ENCODE measurements at regions not wholly inside any gene's neighbourhood (a gene's known extent, or its start where the extent isn't known, plus 50 kb on each side); places are given as distances from the start of the nearest gene placed in this dataset.
"Not testable (repeated sequence)": the region's sequence is repeated elsewhere in the genome, so short reads cannot be mapped to it uniquely, and the experiment has no call there.

GRCh38 chrX:5702890-5703289 lies 525.8 kb downstream of the NLGN4X start:
- DNase-seq (ENCODE audit: low spot score): no peak

- DNase-seq (ENCODE audit: low spot score): no peak
These were observed 532.7 kb downstream of the NLGN4X start for GRCh38 chrX:5695971-5696370.

- DNase-seq (ENCODE audit: low spot score): no peak
These were observed 544.7 kb downstream of the NLGN4X start for GRCh38 chrX:5683996-5684395.

- no peak for DNase-seq (ENCODE audit: low spot score)
These were observed 547.5 kb downstream of the NLGN4X start for GRCh38 chrX:5681159-5681558.

GRCh38 chrX:5674036-5674435 lies 554.6 kb downstream of the NLGN4X start:
- no peak for DNase-seq (ENCODE audit: low spot score)

- no peak for DNase-seq (ENCODE audit: low spot score)
These were observed 556.6 kb downstream of the NLGN4X start for GRCh38 chrX:5672099-5672498.

GRCh38 chrX:5666689-5667088 lies 562.0 kb downstream of the NLGN4X start:
- DNase-seq (ENCODE audit: low spot score): not testable (repeated sequence)

- no peak for DNase-seq (ENCODE audit: low spot score)
These were observed 572.1 kb downstream of the NLGN4X start for GRCh38 chrX:5656544-5656943.

GRCh38 chrX:5650904-5651303 lies 577.8 kb downstream of the NLGN4X start:
- no peak for DNase-seq (ENCODE audit: low spot score)

- no peak for DNase-seq (ENCODE audit: low spot score)
These were observed 579.6 kb downstream of the NLGN4X start for GRCh38 chrX:5648941-5649568.

- no peak for DNase-seq (ENCODE audit: low spot score)
These were observed 581.8 kb downstream of the NLGN4X start for GRCh38 chrX:5646818-5647217.

GRCh38 chrX:5644776-5645175 lies 583.9 kb downstream of the NLGN4X start:
- no peak for DNase-seq (ENCODE audit: low spot score)

- no peak for DNase-seq (ENCODE audit: low spot score)
These were observed 588.6 kb downstream of the NLGN4X start for GRCh38 chrX:5640071-5640470.

GRCh38 chrX:5638572-5638971 lies 590.1 kb downstream of the NLGN4X start:
- DNase-seq (ENCODE audit: low spot score): no peak

GRCh38 chrX:5632887-5633286 lies 595.8 kb downstream of the NLGN4X start:
- no peak for DNase-seq (ENCODE audit: low spot score)

GRCh38 chrX:5632061-5632614 lies 596.5 kb downstream of the NLGN4X start:
- DNase-seq (ENCODE audit: low spot score): no peak

GRCh38 chrX:5617666-5618065 lies 611.0 kb downstream of the NLGN4X start:
- DNase-seq (ENCODE audit: low spot score): no peak

- no peak for DNase-seq (ENCODE audit: low spot score)
These were observed 633.1 kb downstream of the NLGN4X start for GRCh38 chrX:5595570-5595969.

- no peak for DNase-seq (ENCODE audit: low spot score)
These were observed 641.9 kb downstream of the NLGN4X start for GRCh38 chrX:5586726-5587125.

GRCh38 chrX:5575407-5575806 lies 653.3 kb downstream of the NLGN4X start:
- DNase-seq (ENCODE audit: low spot score): no peak

GRCh38 chrX:5568934-5569333 lies 659.7 kb downstream of the NLGN4X start:
- no peak for DNase-seq (ENCODE audit: low spot score)

GRCh38 chrX:5559386-5559785 lies 669.3 kb downstream of the NLGN4X start:
- DNase-seq (ENCODE audit: low spot score): no peak

GRCh38 chrX:5549512-5549911 lies 679.2 kb downstream of the NLGN4X start:
- DNase-seq (ENCODE audit: low spot score): no peak

GRCh38 chrX:5537098-5537497 lies 691.6 kb downstream of the NLGN4X start:
- no peak for DNase-seq (ENCODE audit: low spot score)
